ENCODE measurements at regions not wholly inside any gene's neighbourhood (a gene's known extent, or its start where the extent isn't known, plus 50 kb on each side); places are given as distances from the start of the nearest gene placed in this dataset.

- no peak for TF ChIP-seq POLR2AphosphoS5 (IDR thresholded peaks at IDR 0.05)
- TF ChIP-seq CTCF (IDR thresholded peaks at IDR 0.05): no peak
These were observed 276.6 kb downstream of the RNF152 start for GRCh38 chr18:61616111-61616610.

Measured in prostate gland (tissue), 2 donors.